GM13976 (cell line): ENCODE measurements at regions not wholly inside any gene's neighbourhood (a gene's known extent, or its start where the extent isn't known, plus 50 kb on each side); places are given as distances from the start of the nearest gene placed in this dataset.
"Not testable (repeated sequence)": the region's sequence is repeated elsewhere in the genome, so short reads cannot be mapped to it uniquely, and the experiment has no call there.

ENCODE experiments used
- DNase-seq: peaks from one replicate; pipeline ENCODE4 v3.0.0; 2012; ENCODE audit warnings: low spot score
- in situ Hi-C: fragments of 300-500 bp; cut with MboI; formaldehyde crosslinking; loops from one replicate; pipeline ENCODE4 v1.12.0; 2022; ENCODE audit warnings: low sequenced_read_pairs, mixed read lengths, inconsistent platforms; ENCODE audit not compliant: unreplicated experiment
- TF ChIP-seq, protein P1 (sequence below): IDR thresholded peaks from 2 replicates; pipeline ENCODE4 v1.5.1; 2012; ENCODE audit warnings: borderline replicate concordance, mild to moderate bottlenecking; ENCODE audit not compliant: insufficient read depth; ENCODE audit errors: extremely low read depth, missing control alignments, control extremely low read depth

GRCh38 chr6:115759051-115759450, 301.6 kb downstream of the FRK start:
- no peak for DNase-seq
- TF ChIP-seq, protein P1, sequence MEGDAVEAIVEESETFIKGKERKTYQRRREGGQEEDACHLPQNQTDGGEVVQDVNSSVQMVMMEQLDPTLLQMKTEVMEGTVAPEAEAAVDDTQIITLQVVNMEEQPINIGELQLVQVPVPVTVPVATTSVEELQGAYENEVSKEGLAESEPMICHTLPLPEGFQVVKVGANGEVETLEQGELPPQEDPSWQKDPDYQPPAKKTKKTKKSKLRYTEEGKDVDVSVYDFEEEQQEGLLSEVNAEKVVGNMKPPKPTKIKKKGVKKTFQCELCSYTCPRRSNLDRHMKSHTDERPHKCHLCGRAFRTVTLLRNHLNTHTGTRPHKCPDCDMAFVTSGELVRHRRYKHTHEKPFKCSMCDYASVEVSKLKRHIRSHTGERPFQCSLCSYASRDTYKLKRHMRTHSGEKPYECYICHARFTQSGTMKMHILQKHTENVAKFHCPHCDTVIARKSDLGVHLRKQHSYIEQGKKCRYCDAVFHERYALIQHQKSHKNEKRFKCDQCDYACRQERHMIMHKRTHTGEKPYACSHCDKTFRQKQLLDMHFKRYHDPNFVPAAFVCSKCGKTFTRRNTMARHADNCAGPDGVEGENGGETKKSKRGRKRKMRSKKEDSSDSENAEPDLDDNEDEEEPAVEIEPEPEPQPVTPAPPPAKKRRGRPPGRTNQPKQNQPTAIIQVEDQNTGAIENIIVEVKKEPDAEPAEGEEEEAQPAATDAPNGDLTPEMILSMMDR = no peak
- in situ Hi-C loops = no loop called here

GRCh38 chr6:115753446-115753845, 307.2 kb downstream of the FRK start:
- TF ChIP-seq, protein P1 = no peak
- DNase-seq = no peak
- in situ Hi-C loops = no loop called here

DNA sequence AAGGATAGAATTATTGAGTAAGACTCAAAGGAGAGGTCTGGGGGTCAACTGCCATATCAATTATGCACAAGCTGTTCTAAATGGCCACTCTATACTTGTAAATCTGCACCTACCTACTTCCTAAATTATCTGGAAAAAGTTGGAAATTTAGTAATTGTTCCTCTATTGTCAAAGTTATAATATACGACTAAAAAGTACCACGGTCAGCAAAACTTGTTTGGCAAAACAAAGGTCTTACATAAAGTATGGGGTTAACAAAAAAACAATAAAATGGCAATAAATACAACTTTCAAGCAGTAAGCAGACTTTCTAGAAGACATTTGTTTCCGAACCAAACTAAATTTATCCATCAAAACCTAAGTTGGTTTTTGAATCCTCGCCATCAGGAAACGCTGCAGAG, 309.7 kb downstream of the FRK start:
- no peak for DNase-seq
- in situ Hi-C loops = no loop called here
- TF ChIP-seq, protein P1 = no peak

GRCh38 chr6:115750292-115750691, 310.4 kb downstream of the FRK start:
- TF ChIP-seq, protein P1 = no peak
- in situ Hi-C loops = no loop called here

GRCh38 chr6:115747719-115748118, 313.0 kb downstream of the FRK start:
- TF ChIP-seq, protein P1 = no peak
- no peak for DNase-seq
- in situ Hi-C loops = no loop called here

More at GRCh38 chr6:115750292-115750691, 310.4 kb downstream of the FRK start:
- DNase-seq = no peak

GRCh38 chr6:115746583-115746982, 314.1 kb downstream of the FRK start:
- DNase-seq, in situ Hi-C loops: not testable (repeated sequence)

DNA sequence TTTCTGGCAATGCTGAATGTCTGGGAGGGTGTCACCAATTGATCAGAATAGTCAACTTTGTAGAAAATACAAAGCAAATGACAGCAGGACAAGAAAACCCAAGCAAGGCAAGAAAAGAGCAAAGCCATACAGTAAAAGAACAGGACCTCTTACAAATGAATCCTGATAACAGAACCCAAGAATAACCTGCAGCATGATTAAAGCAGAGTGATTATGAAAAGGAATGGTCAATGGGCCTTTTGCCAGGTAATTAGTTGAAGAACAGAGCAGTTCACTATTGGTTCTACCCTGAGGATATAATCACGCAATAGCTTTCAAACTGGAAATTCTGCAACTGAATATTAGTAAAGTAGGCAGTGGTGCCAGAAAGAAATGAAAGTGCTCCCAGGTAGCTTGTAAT, 319.8 kb downstream of the FRK start:
- in situ Hi-C loops = no loop called here
- TF ChIP-seq, protein P1 = no peak
- no peak for DNase-seq
